NT2/D1 (cell line): ENCODE measurements at regions not wholly inside any gene's neighbourhood (a gene's known extent, or its start where the extent isn't known, plus 50 kb on each side); places are given as distances from the start of the nearest gene placed in this dataset.

Experiments used
- YY1 ChIP-seq: IDR thresholded peaks from 2 replicates; pipeline ENCODE4 v1.6.1; 2011; ENCODE audit not compliant: insufficient read length, insufficient read depth
- ZNF274 ChIP-seq: IDR thresholded peaks from 2 replicates; pipeline ENCODE4 v1.6.1; 2011; ENCODE audit warnings: mild to moderate bottlenecking, low read depth, low read length

- TF ChIP-seq ZNF274 (no peak), YY1 (no peak)
These were observed 194.4 kb downstream of the RGS3 start for GRCh38 chr9:113657765-113658544.
